HG03378 (cell line): ENCODE measurements at regions not wholly inside any gene's neighbourhood (a gene's known extent, or its start where the extent isn't known, plus 50 kb on each side); places are given as distances from the start of the nearest gene placed in this dataset.

ENCODE experiments used
- ATAC-seq: cut with Tn5 transposase; IDR thresholded peaks from one replicate; pipeline ENCODE4 v1.9.1; 2021; ENCODE audit warnings: mild to moderate bottlenecking, moderate library complexity; ENCODE audit not compliant: unreplicated experiment

GRCh38 chr12:21713133-21713532 lies 55.5 kb upstream of the LDHB start:
- no peak for ATAC-seq

DNA sequence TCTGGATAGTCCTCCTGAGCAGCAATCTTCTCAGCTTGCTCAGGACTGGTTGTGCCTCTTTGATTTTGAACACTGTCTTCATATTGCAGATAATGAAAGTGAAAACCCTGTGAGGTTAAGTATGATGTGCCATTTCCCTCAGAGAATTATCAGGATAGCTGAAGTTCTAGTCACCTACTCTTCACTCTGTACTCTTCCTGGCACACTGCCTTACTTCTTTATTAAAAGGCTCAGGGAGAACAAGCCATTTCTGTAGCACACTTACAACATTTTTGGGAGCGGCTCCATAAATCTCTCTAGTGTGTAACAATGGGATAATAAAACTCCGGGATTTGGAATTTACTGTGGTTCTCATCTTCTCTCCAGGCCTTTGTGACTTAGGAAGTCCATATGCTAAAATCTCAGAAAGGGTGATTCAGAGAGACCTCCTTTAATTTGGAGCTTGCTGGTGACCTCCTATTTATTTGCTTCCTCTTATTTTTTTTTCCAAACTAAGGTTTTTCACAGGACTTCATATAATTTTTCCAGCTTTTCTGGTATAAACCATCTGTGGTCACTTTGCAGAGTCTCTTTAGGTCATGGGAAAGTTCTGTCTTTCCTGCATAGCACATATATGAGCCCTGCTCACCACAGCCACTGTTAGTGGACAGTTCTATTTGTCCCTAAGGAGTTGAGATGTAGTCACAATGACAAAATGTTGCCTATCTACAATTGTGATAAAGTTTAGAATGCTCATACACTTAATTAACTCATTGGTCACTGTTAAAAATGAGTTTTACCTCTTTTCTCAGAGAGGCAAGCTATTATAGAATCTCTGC lies 53.5 kb upstream of the LDHB start:
- peak; percentile 62 for ATAC-seq
